H1 (cell line): ENCODE measurements at regions not wholly inside any gene's neighbourhood (a gene's known extent, or its start where the extent isn't known, plus 50 kb on each side); places are given as distances from the start of the nearest gene placed in this dataset.

Experiments
- EZH2 ChIP-seq: fragments of 200-600 bp; sonication (generic); IDR thresholded peaks from 2 replicates; pipeline ENCODE4 v1.7.1; 2012; ENCODE audit warnings: low read depth, mild to moderate bottlenecking, moderate library complexity, low read length, inconsistent platforms; ENCODE audit not compliant: severe bottlenecking
- HDAC2 ChIP-seq, 2 experiments: fragments of 300-600 bp in 1 of 2; sonication (generic) in 1 of 2; IDR thresholded peaks; 2 replicates each; pipeline ENCODE4 v1.6.1; 2011 to 2012; ENCODE audit warnings: low read depth in 2 of 2, low read length in 2 of 2, mild to moderate bottlenecking in 2 of 2, moderate library complexity in 2 of 2, borderline replicate concordance in 1 of 2, inconsistent platforms in 1 of 2
- POLR2A ChIP-seq, 2 experiments: IDR thresholded peaks; 1 replicate in 1 of 2; 2 replicates in 1 of 2; pipeline ENCODE4 v1.6.1; 2011; ENCODE audit warnings: low read depth in 2 of 2, low read length in 2 of 2, mild to moderate bottlenecking in 2 of 2; ENCODE audit errors: control extremely low read depth in 1 of 2
- POU5F1 ChIP-seq: IDR thresholded peaks from 2 replicates; pipeline ENCODE4 v1.6.1; 2011; ENCODE audit warnings: low read depth, mild to moderate bottlenecking, low read length, moderate library complexity

DNA sequence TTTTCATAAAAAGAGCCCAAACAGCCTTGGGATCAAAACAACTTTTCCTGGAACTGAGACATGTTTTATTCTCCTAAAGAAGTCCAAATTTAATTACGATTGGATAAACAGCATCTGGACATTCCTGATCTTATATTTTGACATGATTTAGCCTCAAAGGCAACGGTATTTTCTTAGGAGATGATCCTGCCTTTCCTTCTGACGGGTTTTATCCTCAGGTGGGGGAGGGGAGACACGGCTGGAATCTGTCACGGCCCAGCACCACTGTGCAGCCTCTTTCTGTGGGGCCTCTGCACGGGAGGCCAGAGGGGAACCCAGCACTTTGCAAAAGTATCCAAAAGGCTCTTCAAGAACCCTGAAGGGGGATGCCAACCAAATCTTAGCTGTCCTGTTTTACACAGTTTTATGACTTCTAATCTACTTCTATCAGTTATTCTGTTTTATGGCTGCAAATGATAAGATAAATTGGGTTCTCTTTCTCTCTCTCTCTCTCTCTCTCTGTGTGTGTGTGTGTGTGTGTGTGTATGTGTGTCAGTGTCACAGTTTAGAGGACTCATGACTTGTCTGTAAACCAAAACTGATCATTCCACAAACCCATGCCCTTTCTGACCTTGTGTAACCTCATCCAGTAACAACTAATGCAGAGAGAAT, 321.1 kb upstream of the NPVF start:
- no peak for TF ChIP-seq EZH2
- TF ChIP-seq HDAC2 (IDR thresholded peaks at IDR 0.05; ENCODE audit: borderline replicate concordance in 1 of 2, low read depth in 2 of 2, low read length in 2 of 2), result no peak
- no peak for TF ChIP-seq POLR2A (IDR thresholded peaks at IDR 0.05; ENCODE audit: control extremely low read depth in 1 of 2, low read depth in 2 of 2, low read length in 2 of 2)
- TF ChIP-seq POU5F1, result no peak
